Stomach (tissue), 8 donors: ENCODE measurements at regions not wholly inside any gene's neighbourhood (a gene's known extent, or its start where the extent isn't known, plus 50 kb on each side); places are given as distances from the start of the nearest gene placed in this dataset.
"Not testable (repeated sequence)": the region's sequence is repeated elsewhere in the genome, so short reads cannot be mapped to it uniquely, and the experiment has no call there.

ENCODE experiments used
- DNase-seq, 2 donors: peaks; one replicate each; pipeline versions ENCODE4 v3.0.0 to v3.0.0-alpha.2; 2013 to 2019
- H3K27ac ChIP-seq, 5 donors: fragments of 200-600 bp in 4 of 5; sonication (generic) in 4 of 5; one replicate each; pipeline ENCODE4 v1.5.1; 2013 to 2019; ENCODE audit warnings: mild to moderate bottlenecking in 1 of 5, moderate library complexity in 1 of 5
- H3K27me3 ChIP-seq, 3 donors: fragments of 200-600 bp; sonication (generic); one replicate each; pipeline ENCODE4 v1.5.1; 2017 to 2019; ENCODE audit warnings: mixed run types in 1 of 3
- H3K36me3 ChIP-seq, 4 donors: fragments of 200-600 bp; sonication (generic); 1 replicate in 3 of 4; 2 replicates in 1 of 4; pipeline ENCODE4 v1.5.1; 2016 to 2019
- H3K4me1 ChIP-seq, 4 donors: fragments of 200-600 bp; sonication (generic); one replicate each; pipeline ENCODE4 v1.5.1; 2016 to 2019
- H3K4me3 ChIP-seq, 4 donors: fragments of 200-600 bp; sonication (generic) in 3 of 4; one replicate each; pipeline ENCODE4 v1.5.1; 2016 to 2019; ENCODE audit warnings: mild to moderate bottlenecking in 1 of 4
- H3K9me3 ChIP-seq, 4 donors: fragments of 200-600 bp; sonication (generic); one replicate each; pipeline ENCODE4 v1.5.1; 2016 to 2019
- EP300 ChIP-seq: sonication (generic); formaldehyde crosslinking; IDR thresholded peaks from one replicate; pipeline ENCODE4 v1.6.1; 2017; ENCODE audit warnings: antibody characterized with exemption
- POLR2A ChIP-seq, 4 donors: fragments of 450-650 bp; IDR thresholded peaks; one replicate each; pipeline ENCODE4 v1.6.1; 2016; ENCODE audit warnings: antibody characterized with exemption in 4 of 4, control low read depth in 2 of 4, mild to moderate bottlenecking in 1 of 4, moderate library complexity in 1 of 4
- POLR2AphosphoS5 ChIP-seq, 3 donors: sonication (generic); formaldehyde crosslinking; IDR thresholded peaks; one replicate each; pipeline ENCODE4 v1.6.1; 2016; ENCODE audit warnings: antibody characterized with exemption in 3 of 3
- WGBS, 5 donors: extraction: QIAGEN DNeasy Blood & Tissue Kit in 3 of 5; methylation state at CpG; one replicate each; pipeline versions ENCODE4 v1.1.5 to v1.1.7; 2013 to 2018; 5-methylcytosine and 5-hydroxymethylcytosine counted together
- intact Hi-C: fragments of 100-400 bp; cut with DNase I; formaldehyde crosslinking; loops from one replicate; pipeline ENCODE4 v1.15.1; 2023; ENCODE audit warnings: low total_unique reads
- TF ChIP-seq, protein P1 (sequence below), 7 experiments: fragments of 450-650 bp in 4 of 7; fragments of 200-600 bp in 3 of 7; sonication (generic) in 3 of 7; IDR thresholded peaks; one replicate each; pipeline ENCODE4 v1.5.1; 2016 to 2019; ENCODE audit warnings: antibody characterized with exemption in 7 of 7, control low read depth in 2 of 7, mild to moderate bottlenecking in 1 of 7
- donor health status: healthy with polysubstance abuse.
- donor health status: Bipolar disorder and iron deficiency.
- donor health status: healthy.

DNA sequence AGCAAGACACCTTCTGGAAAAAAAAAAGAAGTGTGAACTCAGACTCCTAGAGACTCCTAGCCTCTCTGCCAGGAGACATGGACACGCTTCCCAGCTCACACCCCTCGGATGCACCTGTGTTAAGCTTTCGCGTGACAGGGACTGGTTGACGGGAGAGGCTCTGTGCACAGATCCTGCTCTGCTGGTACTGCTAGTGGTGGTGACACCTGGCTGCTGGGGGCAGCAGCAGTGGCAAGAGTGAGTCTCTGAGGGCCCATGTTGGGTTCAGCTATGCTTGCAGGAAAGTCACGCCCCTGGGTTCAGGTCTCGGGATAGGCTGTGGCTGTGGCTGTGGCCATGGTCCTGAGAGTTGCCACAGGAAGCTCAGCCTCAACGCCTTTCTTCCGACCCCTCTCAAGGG is 81.1 kb downstream of the XRCC2 start:
- TF ChIP-seq POLR2AphosphoS5 (IDR thresholded peaks at IDR 0.05) = no peak
- no peak for TF ChIP-seq EP300
- no peak for TF ChIP-seq POLR2A (IDR thresholded peaks at IDR 0.05)
- TF ChIP-seq, protein P1, sequence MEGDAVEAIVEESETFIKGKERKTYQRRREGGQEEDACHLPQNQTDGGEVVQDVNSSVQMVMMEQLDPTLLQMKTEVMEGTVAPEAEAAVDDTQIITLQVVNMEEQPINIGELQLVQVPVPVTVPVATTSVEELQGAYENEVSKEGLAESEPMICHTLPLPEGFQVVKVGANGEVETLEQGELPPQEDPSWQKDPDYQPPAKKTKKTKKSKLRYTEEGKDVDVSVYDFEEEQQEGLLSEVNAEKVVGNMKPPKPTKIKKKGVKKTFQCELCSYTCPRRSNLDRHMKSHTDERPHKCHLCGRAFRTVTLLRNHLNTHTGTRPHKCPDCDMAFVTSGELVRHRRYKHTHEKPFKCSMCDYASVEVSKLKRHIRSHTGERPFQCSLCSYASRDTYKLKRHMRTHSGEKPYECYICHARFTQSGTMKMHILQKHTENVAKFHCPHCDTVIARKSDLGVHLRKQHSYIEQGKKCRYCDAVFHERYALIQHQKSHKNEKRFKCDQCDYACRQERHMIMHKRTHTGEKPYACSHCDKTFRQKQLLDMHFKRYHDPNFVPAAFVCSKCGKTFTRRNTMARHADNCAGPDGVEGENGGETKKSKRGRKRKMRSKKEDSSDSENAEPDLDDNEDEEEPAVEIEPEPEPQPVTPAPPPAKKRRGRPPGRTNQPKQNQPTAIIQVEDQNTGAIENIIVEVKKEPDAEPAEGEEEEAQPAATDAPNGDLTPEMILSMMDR (IDR thresholded peaks at IDR 0.05) = no peak
- H3K4me3 ChIP-seq = no peak overlapping the region
- peak in 1 of 2 donors; percentile 18 for DNase-seq
- no peak overlapping the region for H3K27ac ChIP-seq
- intact Hi-C loops = no loop called here
- no peaks in the 10 kb centered on the region for H3K27me3 ChIP-seq
- no peaks in the 10 kb centered on the region for H3K9me3 ChIP-seq
- no peaks in the 10 kb centered on the region for H3K36me3 ChIP-seq
- WGBS, 5 donors = 74 to 90% (median 86%) methylated on average over 9 of the region's 9 CpGs
- H3K4me1 ChIP-seq = no peaks in the 10 kb centered on the region

DNA sequence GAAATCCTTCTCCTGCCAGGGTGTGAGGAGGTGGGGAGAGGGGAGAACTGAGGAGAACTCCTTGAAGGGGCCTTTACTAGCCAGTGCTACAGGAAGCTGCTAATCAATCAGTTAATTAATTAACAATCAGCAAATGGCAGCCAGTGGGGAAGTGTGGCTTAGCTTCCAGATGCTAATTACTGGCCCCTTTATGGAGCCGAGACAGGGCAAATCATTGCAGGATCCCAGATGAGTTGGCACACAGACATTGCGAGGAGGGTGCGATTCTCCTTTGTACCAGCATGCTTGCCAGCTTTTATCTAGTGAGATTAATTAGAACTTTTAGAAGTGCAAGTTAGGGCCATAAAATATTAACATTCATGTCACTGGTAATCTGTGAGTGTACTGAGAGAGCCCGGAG is 84.0 kb downstream of the XRCC2 start:
- Histone ChIP-seq H3K4me3 (no peak overlapping the region), H3K27ac (no peak overlapping the region), H3K36me3 (no peaks in the 10 kb centered on the region), H3K9me3 (no peaks in the 10 kb centered on the region), H3K4me1 (peaks cover 0 to 4% (median 0%) of the 10 kb centered on the region in 4 donors), H3K27me3 (no peaks in the 10 kb centered on the region)
- intact Hi-C loops = no loop called here
- 83 to 96% (median 91%) methylated on average over 4 of the region's 4 CpGs for WGBS, 5 donors
- no peak for DNase-seq
- no peak for TF ChIP-seq EP300
- no peak for TF ChIP-seq POLR2A (IDR thresholded peaks at IDR 0.05)
- TF ChIP-seq, protein P1 (IDR thresholded peaks at IDR 0.05) = no peak
- no peak for TF ChIP-seq POLR2AphosphoS5 (IDR thresholded peaks at IDR 0.05)

DNA sequence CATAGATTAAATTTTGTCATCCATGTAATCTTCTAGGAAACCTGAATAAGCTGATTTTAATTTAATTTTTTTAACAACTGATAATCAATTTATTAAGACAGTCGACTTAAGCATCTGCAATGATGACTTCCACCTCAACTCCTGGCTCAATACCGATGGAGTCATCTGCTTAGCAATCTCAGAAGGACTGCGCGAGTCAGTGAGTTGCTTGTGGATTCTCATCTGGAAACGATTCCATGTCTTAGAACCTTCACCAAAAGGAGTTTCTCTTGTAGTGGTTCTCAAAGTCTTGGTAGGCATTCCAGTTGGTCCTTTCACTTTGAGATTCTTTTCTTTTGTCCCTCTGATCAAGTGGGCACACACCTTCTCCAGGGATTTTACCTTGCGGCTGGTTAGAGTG is 85.5 kb downstream of the XRCC2 start:
- Histone ChIP-seq H3K27me3 (no peaks in the 10 kb centered on the region), H3K4me1 (peaks cover 0 to 4% (median 0%) of the 10 kb centered on the region in 4 donors), H3K4me3 (no peak overlapping the region), H3K9me3 (no peaks in the 10 kb centered on the region), H3K36me3 (no peaks in the 10 kb centered on the region), H3K27ac (no peak overlapping the region)
- no peak for DNase-seq
- WGBS, 5 donors = 84 to 95% (median 90%) methylated on average over 6 of the region's 6 CpGs
- intact Hi-C loops = no loop called here
- no peak for TF ChIP-seq POLR2AphosphoS5 (IDR thresholded peaks at IDR 0.05)
- TF ChIP-seq POLR2A (IDR thresholded peaks at IDR 0.05) = no peak
- TF ChIP-seq, protein P1 (IDR thresholded peaks at IDR 0.05) = no peak
- TF ChIP-seq EP300 = no peak

DNA sequence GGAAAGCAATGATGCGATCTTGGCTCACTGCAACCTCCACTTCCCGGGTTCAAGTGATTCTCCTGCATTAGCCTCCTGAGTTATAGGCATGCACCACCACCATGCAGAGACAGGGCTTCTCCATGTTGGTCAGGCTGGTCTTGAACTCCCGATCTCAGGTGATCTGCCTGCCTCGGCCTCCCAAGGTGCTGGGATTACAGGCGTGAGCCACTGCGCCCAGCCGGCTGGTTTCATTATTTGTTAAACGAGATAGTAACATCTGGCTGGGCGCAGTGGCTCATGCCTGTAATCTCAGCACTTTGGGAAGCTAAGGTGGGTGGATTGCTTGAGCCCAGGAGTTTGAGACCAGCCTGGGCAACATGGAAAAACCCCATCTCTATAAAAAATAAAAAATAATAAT is 86.1 kb downstream of the XRCC2 start:
- intact Hi-C loops, H3K9me3 ChIP-seq, H3K27ac ChIP-seq, H3K4me1 ChIP-seq, H3K27me3 ChIP-seq, H3K36me3 ChIP-seq, H3K4me3 ChIP-seq, DNase-seq: not testable (repeated sequence)
- WGBS, 5 donors = 85 to 92% (median 89%) methylated on average over 9 of the region's 9 CpGs

DNA sequence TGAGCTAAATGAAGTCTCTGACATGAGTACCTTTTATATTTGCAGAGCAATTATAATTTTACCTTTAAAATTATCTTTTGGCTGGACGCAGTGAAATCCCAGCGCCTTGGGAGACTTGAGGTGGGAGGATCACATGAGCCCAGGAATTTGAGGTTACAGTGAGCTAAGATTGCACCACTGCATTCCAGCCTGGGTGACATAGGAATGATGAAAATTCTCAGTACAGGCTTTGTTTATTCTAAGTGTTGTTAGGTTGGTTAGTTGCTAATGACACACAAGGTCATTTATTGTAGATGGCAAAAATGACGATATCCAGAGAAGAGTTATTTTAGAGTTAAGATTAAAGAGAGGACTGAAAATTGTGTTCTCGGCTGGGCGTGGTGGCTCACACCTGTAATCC is 87.6 kb downstream of the XRCC2 start:
- 51 to 75% (median 62%) methylated on average over 5 of the region's 5 CpGs for WGBS, 5 donors
- H3K4me3 ChIP-seq = no peak overlapping the region
- DNase-seq = no peak
- H3K27me3 ChIP-seq = no peaks in the 10 kb centered on the region
- H3K36me3 ChIP-seq = no peaks in the 10 kb centered on the region
- H3K27ac ChIP-seq = no peak overlapping the region
- intact Hi-C loops = no loop called here
- TF ChIP-seq EP300 (no peak), POLR2A (IDR thresholded peaks at IDR 0.05) (no peak), POLR2AphosphoS5 (IDR thresholded peaks at IDR 0.05) (no peak)
- TF ChIP-seq, protein P1 (IDR thresholded peaks at IDR 0.05) = no peak
- H3K4me1 ChIP-seq = peaks cover 0 to 4% (median 0%) of the 10 kb centered on the region in 4 donors
- no peaks in the 10 kb centered on the region for H3K9me3 ChIP-seq
